HG03175 (cell line): ENCODE measurements at regions not wholly inside any gene's neighbourhood (a gene's known extent, or its start where the extent isn't known, plus 50 kb on each side); places are given as distances from the start of the nearest gene placed in this dataset.

Experiments
- ATAC-seq: cut with Tn5 transposase; IDR thresholded peaks from one replicate; pipeline ENCODE4 v1.9.1; 2021; ENCODE audit warnings: mild to moderate bottlenecking, moderate library complexity; ENCODE audit not compliant: unreplicated experiment

- no peak for ATAC-seq
Observed at GRCh38 chr9:134214386-134214765, 50.0 kb upstream of the RNU6ATAC start.

- ATAC-seq, result no peak
Observed at GRCh38 chr9:134214766-134215419, 50.5 kb upstream of the RNU6ATAC start.

DNA sequence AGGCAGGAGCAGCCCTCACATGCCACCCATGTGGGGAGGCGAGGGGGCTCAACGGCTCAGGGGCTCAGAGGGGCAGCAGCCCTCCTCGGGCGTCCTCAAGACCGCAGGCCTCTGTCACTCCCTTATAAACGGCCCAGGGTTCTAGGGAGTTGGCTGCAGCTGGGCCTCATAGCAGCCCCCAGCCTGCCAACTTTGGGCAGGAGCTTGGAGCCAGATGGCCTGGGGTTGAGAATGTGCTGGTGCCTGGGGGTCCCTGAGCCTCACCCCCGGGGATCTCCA, 51.0 kb upstream of the RNU6ATAC start:
- ATAC-seq, result no peak

DNA sequence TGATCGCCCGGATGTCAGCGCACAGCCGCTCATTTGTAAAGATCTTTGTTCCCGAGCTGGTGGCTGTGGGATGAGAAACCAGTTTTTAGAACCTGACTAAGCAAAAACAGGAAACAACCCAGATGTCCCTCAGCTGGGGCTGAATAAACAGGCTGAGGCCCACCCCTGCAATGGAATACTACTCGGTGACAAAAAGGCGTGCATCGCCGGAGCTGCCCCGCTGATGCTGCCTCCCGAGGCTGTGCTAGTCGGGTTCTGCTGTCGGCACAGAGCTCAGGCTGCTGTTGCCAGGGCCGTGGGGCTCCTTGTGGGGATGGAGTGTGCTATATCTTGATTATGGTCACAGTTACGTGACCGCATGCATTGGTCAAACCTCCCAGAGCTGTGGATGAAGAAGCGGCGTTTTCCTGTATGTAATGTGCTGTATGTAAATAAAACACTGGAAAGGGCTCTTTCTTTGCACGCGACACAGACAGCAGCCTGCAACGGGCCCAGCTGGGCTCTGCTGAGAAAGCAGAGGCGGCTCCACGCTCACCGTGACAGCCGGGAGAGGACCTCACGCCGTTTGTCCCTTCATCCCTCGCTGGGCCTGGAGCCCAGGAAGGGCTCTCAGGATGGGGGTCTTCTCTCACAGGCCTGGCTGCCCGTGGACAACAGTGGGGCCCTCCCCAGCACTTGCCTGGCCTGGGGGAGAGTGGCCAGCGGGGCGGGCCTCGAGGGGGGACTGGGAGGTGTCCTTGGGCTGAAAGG, 51.5 kb upstream of the RNU6ATAC start:
- ATAC-seq, result no peak

DNA sequence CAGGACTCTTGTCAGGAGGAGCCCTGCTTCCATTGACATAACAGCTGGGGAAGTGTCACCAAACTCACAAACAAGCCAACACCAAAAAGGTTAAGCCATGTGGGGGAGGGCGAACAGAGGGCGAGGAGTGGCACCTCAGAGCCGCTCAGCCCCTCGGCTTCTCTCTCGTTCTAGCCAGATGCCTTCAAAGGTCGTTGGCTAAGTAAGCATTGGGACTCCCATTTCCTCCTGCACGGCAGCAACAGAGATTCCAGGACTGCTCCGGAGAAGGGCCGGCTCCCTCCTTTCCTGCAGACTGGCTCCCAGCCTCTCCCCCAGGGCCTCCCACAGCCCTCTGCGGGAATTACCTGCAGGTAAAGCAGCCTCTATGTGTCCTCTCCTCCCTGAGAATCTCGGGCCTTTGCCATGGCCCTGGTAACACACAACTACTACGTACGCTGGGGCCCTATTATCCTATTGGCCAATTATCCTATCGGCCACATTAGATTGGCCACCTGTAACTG, 52.1 kb upstream of the RNU6ATAC start:
- ATAC-seq, result no peak

GRCh38 chr9:134216961-134217360, 52.6 kb upstream of the RNU6ATAC start:
- ATAC-seq, result no peak

- ATAC-seq, result no peak
Observed at GRCh38 chr9:134217431-134218210, 53.3 kb upstream of the RNU6ATAC start.

DNA sequence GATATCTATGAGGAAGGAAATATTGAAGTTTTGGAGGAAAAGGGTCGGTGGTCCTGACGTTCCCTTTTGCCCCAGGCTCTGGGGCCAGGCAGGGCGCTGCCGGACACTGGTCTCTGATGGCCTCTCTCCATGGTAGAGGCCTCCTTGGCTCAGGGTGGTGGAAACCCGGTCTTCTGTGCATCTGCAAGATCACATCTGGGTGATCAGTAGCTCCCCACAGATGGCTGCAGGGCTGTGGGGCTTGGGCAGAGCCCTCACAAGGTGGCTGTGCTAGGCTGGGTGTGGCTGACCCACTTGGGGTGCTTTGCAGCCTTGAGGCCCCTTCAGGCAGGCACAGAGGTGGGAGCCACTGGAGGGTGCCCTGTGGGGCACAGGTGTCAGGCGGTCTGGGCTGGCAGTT, 53.9 kb upstream of the RNU6ATAC start:
- ATAC-seq, result no peak

DNA sequence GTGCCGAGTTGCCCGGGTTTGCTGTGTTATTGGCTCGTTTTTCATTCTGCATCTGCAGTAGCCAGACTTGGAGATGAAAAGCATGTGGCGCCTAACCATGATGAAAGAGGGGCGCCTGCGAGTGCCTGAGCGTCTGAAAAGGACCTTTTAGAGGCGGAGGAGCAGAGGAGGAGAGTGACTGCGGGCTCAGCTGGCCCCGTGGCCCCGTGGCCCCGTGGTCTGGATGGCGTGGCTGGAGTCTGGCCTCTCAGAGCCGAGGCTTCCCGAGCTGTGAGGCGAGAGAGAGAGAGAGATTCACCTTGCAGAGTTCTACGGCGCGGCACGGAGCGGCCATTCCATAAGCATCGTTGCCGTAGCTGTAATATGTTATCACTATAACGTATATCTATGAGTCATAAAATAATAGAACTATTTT, 55.3 kb upstream of the RNU6ATAC start:
- no peak for ATAC-seq

DNA sequence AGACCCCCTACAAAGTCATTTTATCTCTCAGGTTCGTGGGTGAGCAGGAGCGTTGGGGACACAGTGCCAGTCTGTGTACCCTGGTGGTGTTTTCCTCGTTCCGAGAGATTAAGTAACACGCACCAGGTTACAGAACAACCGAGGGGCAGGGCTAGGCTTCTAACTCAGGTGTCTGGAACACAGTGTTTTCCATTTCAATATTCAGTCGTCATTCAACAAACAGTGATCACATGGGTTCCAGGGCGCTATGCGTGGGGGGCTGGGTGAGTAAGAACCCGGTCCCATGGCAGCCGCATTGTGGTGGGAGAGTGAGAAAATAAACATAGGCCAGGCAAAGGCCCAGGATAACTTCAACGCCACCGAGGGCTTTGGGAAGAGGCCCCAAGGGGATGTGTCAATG, 55.9 kb upstream of the RNU6ATAC start:
- no peak for ATAC-seq

DNA sequence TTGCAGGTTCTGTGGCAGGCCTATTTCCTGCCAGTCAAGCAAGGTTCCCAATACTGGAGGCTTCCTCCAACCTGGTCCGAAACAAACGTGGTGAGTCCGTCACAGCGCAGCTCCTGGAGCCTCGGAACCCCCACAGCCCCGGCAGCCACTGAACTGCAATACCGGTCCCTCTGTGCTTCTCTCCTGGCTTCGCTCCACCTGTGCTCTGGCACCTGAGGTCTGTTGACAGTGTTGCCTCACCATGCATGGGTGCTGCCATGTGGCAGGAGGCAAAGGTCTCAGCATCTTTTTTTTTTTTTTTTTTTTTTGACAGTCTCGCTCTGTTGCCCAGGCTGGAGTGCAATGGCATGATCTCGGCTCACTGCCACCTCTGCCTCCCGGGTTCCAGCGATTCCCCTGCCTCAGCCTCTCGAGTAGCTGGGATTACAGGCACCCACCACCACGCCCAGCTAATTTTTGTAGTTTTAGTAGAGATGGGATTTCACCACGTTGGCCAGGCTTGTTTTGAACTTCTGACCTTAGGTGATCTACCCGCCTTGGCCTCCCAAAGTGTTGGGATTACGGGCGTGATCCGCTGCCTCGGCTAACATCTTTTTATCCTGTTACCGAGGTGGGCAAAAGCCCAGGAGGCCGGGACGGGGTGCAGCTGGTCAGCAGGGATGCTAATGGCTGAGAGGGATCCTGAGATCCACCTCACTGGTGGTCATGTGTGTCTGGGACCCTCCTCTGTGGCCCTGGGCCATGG, 57.1 kb upstream of the RNU6ATAC start:
- ATAC-seq, result no peak

DNA sequence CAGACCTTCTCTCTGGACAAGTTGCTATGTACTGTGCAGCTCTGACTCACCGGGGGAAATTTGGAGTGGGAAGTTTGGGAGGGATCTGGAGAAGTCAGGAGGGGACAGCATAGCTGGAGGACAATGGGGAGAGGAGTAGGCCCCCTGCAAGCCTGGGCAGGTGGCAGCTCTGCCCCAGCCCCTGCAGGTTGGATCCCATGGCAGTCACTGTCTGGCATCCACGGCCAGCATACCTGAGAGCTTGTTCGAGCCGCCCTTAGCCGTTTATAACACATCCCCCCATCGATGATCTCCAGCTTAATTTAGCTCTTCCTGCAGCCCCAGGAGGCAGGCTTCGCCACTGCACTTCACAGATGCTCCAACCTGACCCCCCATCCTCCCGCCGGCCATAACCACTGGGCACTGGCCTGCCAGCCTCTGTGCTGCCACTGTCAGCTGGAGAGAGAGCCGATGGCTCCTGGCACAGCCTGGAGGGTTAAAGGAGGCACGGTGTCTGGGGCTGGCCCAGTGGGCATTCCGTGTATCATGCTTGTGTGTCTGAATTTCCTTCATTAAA, 57.7 kb upstream of the RNU6ATAC start:
- ATAC-seq, result no peak

GRCh38 chr9:134223091-134223490, 58.7 kb upstream of the RNU6ATAC start:
- ATAC-seq, result no peak

DNA sequence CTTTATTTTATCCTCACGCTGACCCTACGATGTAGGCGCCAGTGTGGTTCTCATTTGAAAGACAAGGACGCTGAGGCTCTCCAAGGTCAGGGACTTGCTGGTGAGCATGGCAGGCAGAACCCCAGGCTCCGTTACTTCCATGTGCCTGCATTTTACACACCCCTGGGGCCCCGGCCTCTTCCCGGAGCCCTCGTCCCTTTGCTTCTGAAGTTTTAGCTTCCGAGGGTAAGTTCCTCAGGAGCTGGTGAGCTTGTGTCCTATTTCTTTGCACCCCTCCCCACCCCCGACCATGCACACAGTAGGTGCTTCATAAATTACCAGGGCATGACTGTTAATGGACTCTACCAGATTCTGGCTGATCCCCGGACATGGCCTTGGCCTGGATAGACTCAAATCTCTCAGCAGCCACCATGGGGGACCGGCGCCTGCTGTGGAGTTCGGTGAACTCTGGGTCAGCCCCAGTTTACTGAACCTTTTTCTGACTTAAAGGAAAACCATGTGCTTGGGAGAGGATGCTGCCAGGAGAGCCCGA, 59.3 kb upstream of the RNU6ATAC start:
- no peak for ATAC-seq

DNA sequence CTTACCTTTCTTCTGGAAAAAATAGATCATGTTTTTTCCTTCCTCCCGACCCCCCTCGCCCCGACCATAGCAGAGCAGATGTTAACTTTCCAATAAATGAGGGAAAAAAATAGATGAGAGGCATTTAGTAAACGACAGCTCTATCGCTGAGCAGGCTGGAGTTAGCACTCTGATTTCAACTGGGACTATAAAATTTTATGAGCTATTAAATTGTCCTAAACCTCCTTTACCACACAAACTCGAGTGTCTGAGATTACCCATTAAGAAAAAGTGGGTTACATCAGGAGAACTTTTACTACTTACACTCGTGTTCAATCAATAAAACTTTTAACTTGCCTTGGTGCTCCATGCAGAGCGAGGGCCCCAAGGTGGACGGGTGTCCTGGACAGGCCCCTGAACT, 59.8 kb upstream of the RNU6ATAC start:
- ATAC-seq, result no peak

- ATAC-seq, result no peak
Observed at GRCh38 chr9:134224567-134225093, 60.3 kb upstream of the RNU6ATAC start.

GRCh38 chr9:134225186-134225585, 60.8 kb upstream of the RNU6ATAC start:
- no peak for ATAC-seq

- no peak for ATAC-seq
Observed at GRCh38 chr9:134225816-134226215, 61.5 kb upstream of the RNU6ATAC start.

DNA sequence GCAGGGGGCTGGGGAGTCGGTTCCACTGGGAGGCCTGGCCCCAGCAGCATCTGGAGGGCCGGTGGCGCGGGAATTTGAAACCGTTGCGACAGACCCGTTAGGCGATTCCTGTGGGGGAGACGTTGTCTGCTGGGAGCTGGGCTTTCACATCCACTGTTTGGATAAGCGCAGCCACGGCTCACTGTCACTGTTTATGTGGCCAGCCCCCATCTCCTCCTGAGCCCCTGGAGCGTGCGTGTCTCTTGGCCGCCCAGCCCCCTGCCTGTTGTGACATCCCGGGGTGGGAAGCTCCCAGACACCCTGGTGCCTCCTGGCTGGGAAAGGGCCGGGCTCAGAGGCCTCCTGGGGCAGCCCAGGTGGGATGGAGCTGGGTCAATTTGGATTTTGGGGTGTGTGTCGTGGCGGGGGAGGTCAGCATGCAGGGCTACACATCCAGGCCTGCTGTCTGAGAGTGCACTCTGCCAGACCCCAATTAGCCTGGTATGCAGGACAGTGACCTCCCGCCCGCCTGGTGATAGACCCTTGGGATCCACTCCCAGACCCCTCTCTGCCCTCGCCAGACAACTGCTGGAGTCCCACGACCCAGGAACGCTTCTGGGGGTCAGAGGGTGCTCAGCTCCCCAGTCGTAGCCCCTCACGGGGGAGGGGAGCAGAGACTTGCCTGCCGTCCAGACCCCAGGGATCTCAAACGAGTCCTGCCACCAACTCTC, 62.0 kb upstream of the RNU6ATAC start:
- ATAC-seq, result no peak
